ENCODE measurements at regions not wholly inside any gene's neighbourhood (a gene's known extent, or its start where the extent isn't known, plus 50 kb on each side); places are given as distances from the start of the nearest gene placed in this dataset.

DNA sequence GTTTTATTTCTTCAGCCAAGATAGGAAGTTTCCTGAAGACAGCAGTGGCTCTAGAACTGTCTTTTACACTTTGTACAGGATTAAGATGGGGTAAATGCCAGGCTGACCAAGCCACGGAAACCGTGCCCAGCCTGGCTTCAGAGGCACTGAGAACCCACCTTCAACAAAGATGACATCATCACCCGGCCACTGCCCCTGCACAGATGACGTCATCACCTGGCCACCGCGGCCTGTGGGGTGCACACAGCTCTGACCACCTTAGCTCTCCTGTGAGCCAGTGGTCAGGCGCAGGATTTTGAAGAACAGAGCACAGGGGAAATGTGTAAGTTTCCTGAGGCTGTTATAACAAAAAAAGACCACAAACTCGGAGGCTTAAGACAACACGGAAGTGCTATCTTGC, 486.4 kb upstream of the MKI67 start:
- no peaks in the 10 kb centered on the region for H3F3A ChIP-seq (ENCODE audit: control insufficient read depth, insufficient read depth)
- H3K4me3 ChIP-seq (ENCODE audit: low read length), result no peak overlapping the region
- TF ChIP-seq CTCF (IDR thresholded peaks at IDR 0.05; ENCODE audit: low read depth, low read length, poor library complexity, severe bottlenecking), result no peak
- no peak for TF ChIP-seq EZH2phosphoT487 (IDR thresholded peaks at IDR 0.05; ENCODE audit: borderline replicate concordance, low read length)
- no peak overlapping the region for H3K27ac ChIP-seq (ENCODE audit: low read depth, low read length)
- no peaks in the 10 kb centered on the region for H3K9me3 ChIP-seq (ENCODE audit: control insufficient read depth, insufficient read depth, low read length)
- no peak overlapping the region for H3K4me2 ChIP-seq (ENCODE audit: low read length)
- no peaks in the 10 kb centered on the region for H3K79me2 ChIP-seq (ENCODE audit: control insufficient read depth, low read length)
- H3K36me3 ChIP-seq (ENCODE audit: control insufficient read depth, low read length), result no peaks in the 10 kb centered on the region
- no peaks in the 10 kb centered on the region for H3K4me1 ChIP-seq (ENCODE audit: control insufficient read depth, low read length)
- no peaks in the 10 kb centered on the region for H3K27me3 ChIP-seq (ENCODE audit: control insufficient read depth, low read length)
- no peaks in the 10 kb centered on the region for H3K9me2 ChIP-seq (replicated peaks; ENCODE audit: control insufficient read depth, low read length)
- no peaks in the 10 kb centered on the region for H4K20me1 ChIP-seq (ENCODE audit: control insufficient read depth, insufficient read depth, low read depth, low read length)

DNA sequence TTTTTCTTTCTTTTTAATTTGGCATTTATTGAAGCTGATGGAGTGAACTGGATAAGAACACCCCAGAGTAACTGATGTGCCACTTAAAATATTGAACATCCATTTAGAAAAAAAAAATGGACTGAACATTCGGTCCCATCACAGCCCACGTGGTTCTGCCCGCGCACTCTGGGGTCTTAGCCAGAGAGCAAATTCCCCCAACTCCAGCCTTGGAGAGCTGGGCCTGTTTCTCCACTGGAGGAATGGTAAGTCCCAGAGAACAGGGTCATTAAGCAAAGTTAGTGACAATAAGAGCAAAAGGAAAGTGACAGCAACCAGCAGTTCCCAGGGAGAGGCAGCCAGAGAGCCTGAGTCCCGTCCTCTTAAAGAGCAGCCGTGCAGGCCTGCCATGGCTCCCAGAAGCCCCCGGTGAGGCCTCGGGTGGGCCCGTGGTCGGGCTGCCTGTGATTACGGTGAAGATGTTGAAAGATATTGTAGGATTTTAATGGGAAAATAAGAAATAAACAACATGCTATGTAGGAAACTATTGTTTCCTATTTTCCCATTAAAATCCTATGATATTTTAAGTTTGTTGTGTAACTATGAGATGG, 487.9 kb upstream of the MKI67 start:
- no peaks in the 10 kb centered on the region for H3K79me2 ChIP-seq (ENCODE audit: control insufficient read depth, low read length)
- TF ChIP-seq EZH2phosphoT487 (IDR thresholded peaks at IDR 0.05; ENCODE audit: borderline replicate concordance, low read length) (no peak), CTCF (IDR thresholded peaks at IDR 0.05; ENCODE audit: low read depth, low read length, poor library complexity, severe bottlenecking) (no peak)
- no peaks in the 10 kb centered on the region for H4K20me1 ChIP-seq (ENCODE audit: control insufficient read depth, insufficient read depth, low read depth, low read length)

DNA sequence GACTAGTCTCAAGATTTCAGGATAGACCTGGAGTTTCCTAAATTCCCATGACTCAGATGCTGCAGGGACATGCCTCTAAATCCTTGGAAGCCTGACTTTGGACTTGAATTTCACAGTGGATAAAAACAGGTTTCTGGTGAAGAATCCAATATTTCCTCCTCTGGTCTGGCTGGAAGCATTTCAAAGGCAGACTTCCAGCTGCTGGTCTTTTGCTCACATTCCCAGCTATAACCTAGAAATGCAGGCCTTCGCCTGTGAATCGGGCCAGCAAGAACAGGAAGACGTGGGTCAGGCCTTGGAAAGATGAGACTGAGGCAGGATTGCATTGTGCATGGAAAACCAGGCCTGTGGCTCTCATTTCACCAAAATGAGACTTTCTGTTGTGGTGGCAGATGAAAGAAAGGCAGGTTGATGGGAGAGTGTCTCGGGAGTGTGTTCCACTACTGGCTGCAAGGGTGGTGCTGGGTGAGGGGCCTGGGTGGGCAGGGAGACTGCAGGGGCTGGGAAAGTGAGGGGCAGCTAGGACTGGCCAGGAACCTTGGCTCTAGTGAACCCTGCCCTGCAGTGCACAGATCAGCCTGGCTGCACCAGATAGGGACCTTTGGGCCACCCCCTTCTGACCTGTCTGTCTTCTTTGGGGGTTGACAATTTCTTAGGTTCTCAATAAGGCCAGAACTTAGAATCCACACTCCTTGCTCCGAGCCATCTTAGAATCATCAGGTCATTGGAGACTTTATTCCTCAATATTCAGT, 488.8 kb upstream of the MKI67 start:
- Histone ChIP-seq H3F3A (ENCODE audit: control insufficient read depth, insufficient read depth) (no peaks in the 10 kb centered on the region), H3K4me3 (ENCODE audit: low read length) (no peak overlapping the region), H3K27ac (ENCODE audit: low read depth, low read length) (no peak overlapping the region), H3K36me3 (ENCODE audit: control insufficient read depth, low read length) (no peaks in the 10 kb centered on the region), H3K27me3 (ENCODE audit: control insufficient read depth, low read length) (no peaks in the 10 kb centered on the region), H3K9me2 (replicated peaks; ENCODE audit: control insufficient read depth, low read length) (no peaks in the 10 kb centered on the region), H3K4me1 (ENCODE audit: control insufficient read depth, low read length) (no peaks in the 10 kb centered on the region), H3K4me2 (ENCODE audit: low read length) (no peak overlapping the region), H3K79me2 (ENCODE audit: control insufficient read depth, low read length) (no peaks in the 10 kb centered on the region), H3K9me3 (ENCODE audit: control insufficient read depth, insufficient read depth, low read length) (no peaks in the 10 kb centered on the region), H4K20me1 (ENCODE audit: control insufficient read depth, insufficient read depth, low read depth, low read length) (no peaks in the 10 kb centered on the region)
- no peak for TF ChIP-seq EZH2phosphoT487 (IDR thresholded peaks at IDR 0.05; ENCODE audit: borderline replicate concordance, low read length)
- no peak for TF ChIP-seq CTCF (IDR thresholded peaks at IDR 0.05; ENCODE audit: low read depth, low read length, poor library complexity, severe bottlenecking)

More for the DNA sequence above, 487.9 kb upstream of the MKI67 start:
- H3K9me3 ChIP-seq (ENCODE audit: control insufficient read depth, insufficient read depth, low read length), result no peaks in the 10 kb centered on the region
- no peak overlapping the region for H3K4me2 ChIP-seq (ENCODE audit: low read length)
- no peaks in the 10 kb centered on the region for H3K9me2 ChIP-seq (replicated peaks; ENCODE audit: control insufficient read depth, low read length)
- H3K4me3 ChIP-seq (ENCODE audit: low read length), result no peak overlapping the region
- no peaks in the 10 kb centered on the region for H3K27me3 ChIP-seq (ENCODE audit: control insufficient read depth, low read length)
- H3K36me3 ChIP-seq (ENCODE audit: control insufficient read depth, low read length), result no peaks in the 10 kb centered on the region
- no peaks in the 10 kb centered on the region for H3F3A ChIP-seq (ENCODE audit: control insufficient read depth, insufficient read depth)
- H3K27ac ChIP-seq (ENCODE audit: low read depth, low read length), result no peak overlapping the region
- no peaks in the 10 kb centered on the region for H3K4me1 ChIP-seq (ENCODE audit: control insufficient read depth, low read length)

Data from DOHH2 (cell line).